CD14-positive monocyte (primary cell): ENCODE measurements at regions not wholly inside any gene's neighbourhood (a gene's known extent, or its start where the extent isn't known, plus 50 kb on each side); places are given as distances from the start of the nearest gene placed in this dataset.

Source experiments
- DNase-seq, 3 donors: peaks; one replicate each; pipeline ENCODE4 v3.0.0-alpha.2; 2011 to 2022
- H2AFZ ChIP-seq: 2 replicates; pipeline ENCODE4 v1.6.0; 2012; ENCODE audit warnings: mild to moderate bottlenecking, low read depth, low read length, inconsistent platforms; ENCODE audit not compliant: insufficient read depth, poor library complexity, severe bottlenecking
- H3K27ac ChIP-seq, 2 donors: 1 replicate in 1 of 2; 2 replicates in 1 of 2; pipeline ENCODE4 v1.5.1; 2012 to 2013; ENCODE audit warnings: low read length in 2 of 2, control low read depth in 1 of 2, inconsistent platforms in 1 of 2, low read depth in 1 of 2, mild to moderate bottlenecking in 1 of 2
- H3K27me3 ChIP-seq, 2 donors: one replicate each; pipeline versions ENCODE4 v1.6.0 to v1.6.1; 2011 to 2013; ENCODE audit warnings: low read length in 2 of 2; ENCODE audit not compliant: control insufficient read depth in 2 of 2, insufficient read depth in 2 of 2
- H3K36me3 ChIP-seq, 2 donors: replicated peaks in 1 of 2; 1 replicate in 1 of 2; 2 replicates in 1 of 2; pipeline versions ENCODE4 v1.5.1 to v1.6.1; 2012 to 2013; ENCODE audit warnings: low read length in 2 of 2, control low read depth in 1 of 2, inconsistent platforms in 1 of 2, mild to moderate bottlenecking in 1 of 2; ENCODE audit not compliant: insufficient read depth in 2 of 2, control insufficient read depth in 1 of 2
- H3K4me1 ChIP-seq, 2 donors: 1 replicate in 1 of 2; 2 replicates in 1 of 2; pipeline versions ENCODE4 v1.5.1 to v1.6.1; 2012 to 2013; ENCODE audit warnings: low read length in 2 of 2, control low read depth in 1 of 2, inconsistent platforms in 1 of 2, mild to moderate bottlenecking in 1 of 2, moderate library complexity in 1 of 2; ENCODE audit not compliant: insufficient read depth in 2 of 2, control insufficient read depth in 1 of 2
- H3K4me2 ChIP-seq: replicated peaks from 2 replicates; pipeline ENCODE3; 2012; ENCODE audit warnings: low read length, moderate library complexity, mild to moderate bottlenecking; ENCODE audit not compliant: poor library complexity, severe bottlenecking; ENCODE audit errors: extremely low read depth
- H3K4me3 ChIP-seq, 3 experiments: fragments of 200-600 bp in 1 of 3; sonication (generic) in 1 of 3; replicated peaks in 1 of 3; 1 replicate in 2 of 3; 2 replicates in 1 of 3; pipeline ENCODE4 v1.5.1; 2011 to 2013; ENCODE audit warnings: low read length in 3 of 3, mild to moderate bottlenecking in 3 of 3, control low read depth in 2 of 3, low read depth in 2 of 3, inconsistent platforms in 1 of 3, moderate library complexity in 1 of 3
- H3K79me2 ChIP-seq: 2 replicates; pipeline ENCODE4 v1.6.0; 2012; ENCODE audit warnings: mild to moderate bottlenecking, control low read depth, inconsistent platforms, low read length, moderate library complexity; ENCODE audit not compliant: insufficient read depth
- H3K9ac ChIP-seq: 2 replicates; pipeline ENCODE4 v1.6.0; 2017; ENCODE audit warnings: low read length, mild to moderate bottlenecking; ENCODE audit not compliant: insufficient read depth, poor library complexity, severe bottlenecking
- H3K9me3 ChIP-seq, 2 donors: replicated peaks in 1 of 2; 1 replicate in 1 of 2; 2 replicates in 1 of 2; pipeline versions ENCODE4 v1.5.1 to v1.6.1; 2012 to 2013; ENCODE audit warnings: low read length in 2 of 2, control low read depth in 1 of 2; ENCODE audit not compliant: control insufficient read depth in 1 of 2, insufficient read depth in 1 of 2
- H4K20me1 ChIP-seq: 2 replicates; pipeline ENCODE4 v1.6.0; 2012; ENCODE audit warnings: mild to moderate bottlenecking, low read length, control low read depth, moderate library complexity; ENCODE audit not compliant: insufficient read depth
- H3K27ac Mint-ChIP-seq, 7 donors: one replicate each; pipeline ENCODE4 v1.8.0; 2020; ENCODE audit warnings: mild to moderate bottlenecking in 7 of 7, mixed read lengths in 7 of 7, moderate library complexity in 6 of 7, inconsistent platforms in 2 of 7
- H3K27me3 Mint-ChIP-seq, 3 donors: one replicate each; pipeline ENCODE4 v1.8.0; 2021 to 2022; ENCODE audit warnings: low read depth in 3 of 3, mild to moderate bottlenecking in 3 of 3, mixed read lengths in 3 of 3, moderate library complexity in 3 of 3, inconsistent platforms in 1 of 3
- H3K36me3 Mint-ChIP-seq, 2 donors: one replicate each; pipeline ENCODE4 v1.8.0; 2020; ENCODE audit warnings: mixed read lengths in 2 of 2, inconsistent platforms in 1 of 2, mild to moderate bottlenecking in 1 of 2
- H3K4me1 Mint-ChIP-seq: one replicate; pipeline ENCODE4 v1.8.0; 2020; ENCODE audit warnings: mild to moderate bottlenecking, mixed read lengths
- H3K4me3 Mint-ChIP-seq, 2 donors: one replicate each; pipeline ENCODE4 v1.8.0; 2020; ENCODE audit warnings: mild to moderate bottlenecking in 2 of 2, mixed read lengths in 2 of 2, moderate library complexity in 1 of 2
- H3K9me3 Mint-ChIP-seq, 7 donors: one replicate each; pipeline ENCODE4 v1.8.0; 2020 to 2022; ENCODE audit warnings: mixed read lengths in 7 of 7, mild to moderate bottlenecking in 6 of 7, moderate library complexity in 6 of 7, inconsistent platforms in 2 of 7
- WGBS: methylation state at CpG from one replicate; pipeline ENCODE4 v1.1.5; 2013; ENCODE audit warnings: missing lambda C conversion rate; ENCODE audit not compliant: insufficient coverage; 5-methylcytosine and 5-hydroxymethylcytosine counted together
- intact Hi-C, 2 donors: fragments of 100-400 bp; cut with micrococcal nuclease; formaldehyde crosslinking; loops; one replicate each; pipeline versions ENCODE4 v1.15.0 to v1.15.1; 2023
- TF ChIP-seq, protein P1 (sequence below): fragments of 200-600 bp; IDR thresholded peaks from one replicate; pipeline ENCODE4 v1.8.0; 2022; ENCODE audit warnings: antibody characterized with exemption, mild to moderate bottlenecking

- Histone ChIP-seq H3K4me2 (no peak overlapping the region), H2AFZ (no peak overlapping the region), H3K79me2 (no peaks in the 10 kb centered on the region), H3K4me3 (no peak overlapping the region), H3K9me3 (no peaks in the 10 kb centered on the region), H3K27ac (no peak overlapping the region), H3K4me1 (no peaks in the 10 kb centered on the region), H3K27me3 (no peaks in the 10 kb centered on the region), H3K36me3 (no peaks in the 10 kb centered on the region), H4K20me1 (no peaks in the 10 kb centered on the region), H3K9ac (no peak overlapping the region)
- Mint-ChIP-seq H3K27ac (no peak overlapping the region), H3K9me3 (peaks cover 0 to 7% (median 0%) of the 10 kb centered on the region in 7 donors), H3K4me1 (no peaks in the 10 kb centered on the region), H3K27me3 (peaks cover 7 to 18% (median 13%) of the 10 kb centered on the region in 3 donors), H3K36me3 (no peaks in the 10 kb centered on the region), H3K4me3 (no peak overlapping the region)
- no peak for DNase-seq
- TF ChIP-seq, protein P1, sequence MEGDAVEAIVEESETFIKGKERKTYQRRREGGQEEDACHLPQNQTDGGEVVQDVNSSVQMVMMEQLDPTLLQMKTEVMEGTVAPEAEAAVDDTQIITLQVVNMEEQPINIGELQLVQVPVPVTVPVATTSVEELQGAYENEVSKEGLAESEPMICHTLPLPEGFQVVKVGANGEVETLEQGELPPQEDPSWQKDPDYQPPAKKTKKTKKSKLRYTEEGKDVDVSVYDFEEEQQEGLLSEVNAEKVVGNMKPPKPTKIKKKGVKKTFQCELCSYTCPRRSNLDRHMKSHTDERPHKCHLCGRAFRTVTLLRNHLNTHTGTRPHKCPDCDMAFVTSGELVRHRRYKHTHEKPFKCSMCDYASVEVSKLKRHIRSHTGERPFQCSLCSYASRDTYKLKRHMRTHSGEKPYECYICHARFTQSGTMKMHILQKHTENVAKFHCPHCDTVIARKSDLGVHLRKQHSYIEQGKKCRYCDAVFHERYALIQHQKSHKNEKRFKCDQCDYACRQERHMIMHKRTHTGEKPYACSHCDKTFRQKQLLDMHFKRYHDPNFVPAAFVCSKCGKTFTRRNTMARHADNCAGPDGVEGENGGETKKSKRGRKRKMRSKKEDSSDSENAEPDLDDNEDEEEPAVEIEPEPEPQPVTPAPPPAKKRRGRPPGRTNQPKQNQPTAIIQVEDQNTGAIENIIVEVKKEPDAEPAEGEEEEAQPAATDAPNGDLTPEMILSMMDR, result no peak
- intact Hi-C loops, result no loop called here
- 96% methylated on average over 13 of the region's 13 CpGs for WGBS
Observed at GRCh38 chr6:163806755-163807499, 392.4 kb downstream of the QKI start.

DNA sequence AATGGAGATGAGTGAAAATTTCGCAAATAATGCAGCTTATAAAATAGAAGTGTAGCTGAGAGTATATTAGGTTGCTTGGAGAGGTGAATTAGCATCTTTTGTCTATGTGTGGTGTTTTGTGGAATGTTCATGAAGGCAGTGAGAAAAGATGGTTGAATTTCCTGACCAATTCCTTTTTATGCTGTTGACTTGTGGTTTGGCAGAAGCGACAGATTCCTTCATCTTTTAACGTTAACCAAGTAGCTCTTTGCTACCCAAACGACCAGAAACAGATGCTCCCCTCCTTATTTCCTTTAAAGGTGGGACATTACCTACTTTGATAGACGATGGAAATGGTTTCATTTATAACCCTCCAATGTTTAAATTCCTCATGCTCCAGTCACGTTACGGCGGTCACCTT lies 390.5 kb downstream of the QKI start:
- peaks cover 0 to 13% (median 1%) of the 10 kb centered on the region in 7 donors for H3K9me3 Mint-ChIP-seq
- H3K27me3 Mint-ChIP-seq, result peaks cover 6 to 22% (median 11%) of the 10 kb centered on the region in 3 donors
- no peaks in the 10 kb centered on the region for H3K4me1 ChIP-seq
- no peaks in the 10 kb centered on the region for H3K79me2 ChIP-seq
- H3K9ac ChIP-seq, result no peak overlapping the region
- TF ChIP-seq, protein P1, result no peak
- no peaks in the 10 kb centered on the region for H3K36me3 Mint-ChIP-seq
- H3K4me1 Mint-ChIP-seq, result no peaks in the 10 kb centered on the region
- intact Hi-C loops, result no loop called here
- no peak overlapping the region for H3K27ac Mint-ChIP-seq
- H3K4me3 Mint-ChIP-seq, result no peak overlapping the region
- H3K4me2 ChIP-seq, result no peak overlapping the region
- no peak overlapping the region for H2AFZ ChIP-seq
- H3K27ac ChIP-seq, result no peak overlapping the region
- no peak overlapping the region for H3K4me3 ChIP-seq
- DNase-seq, result no peak
- 39% methylated on average over 3 of the region's 8 CpGs for WGBS
- H3K27me3 ChIP-seq, result no peaks in the 10 kb centered on the region
- H4K20me1 ChIP-seq, result no peaks in the 10 kb centered on the region
- no peaks in the 10 kb centered on the region for H3K36me3 ChIP-seq
- H3K9me3 ChIP-seq, result no peaks in the 10 kb centered on the region
